K562 (cell line): ENCODE measurements at regions not wholly inside any gene's neighbourhood (a gene's known extent, or its start where the extent isn't known, plus 50 kb on each side); places are given as distances from the start of the nearest gene placed in this dataset.

Experiments used
- ATAC-seq: fragments of 200-7000 bp; cut with Tn5 transposase; 3 replicates; pipeline ENCODE4 v1.9.1; 2020; ENCODE audit warnings: moderate library complexity
- BruUV-seq: library from RNA; stranded (reverse); fragments of 400-500 nt; replicated peaks from 2 replicates; lab custom pipeline; 2021; lab: Mats Ljungman, UMichigan
- CTCF ChIA-PET: fragments of 300-600 bp; formaldehyde crosslinking; extraction: SDS; loops from one replicate; lab custom pipeline; 2021; ENCODE audit warnings: low intra/inter-chr PET ratio; lab: Yijun Ruan, JAX
- POLR2A ChIA-PET: fragments of 300-600, 350-650 bp; sonication (Branson Sonifier 250); formaldehyde crosslinking; extraction: SDS; loops from one replicate; lab custom pipeline; 2021; ENCODE audit warnings: antibody characterized with exemption, inconsistent platforms; lab: Yijun Ruan, JAX
- DNase-seq, 4 experiments: peaks; one replicate each; pipeline versions ENCODE4 v3.0.0 to v3.0.0-alpha.2; 2011 to 2018; ENCODE audit warnings: low spot score in 3 of 4, mixed read lengths in 3 of 4; ENCODE audit errors: extremely low read depth in 1 of 4
- FAIRE-seq: peaks from 2 replicates; lab custom pipeline; 2011; peaks lifted over from hg19 to GRCh38; lab: Jason Lieb, UNC
- H2AFZ ChIP-seq: 2 replicates; pipeline ENCODE4 v1.6.0; 2011; ENCODE audit warnings: low read depth, low read length, control low read depth, inconsistent platforms
- H3K27ac ChIP-seq: fragments of 200-600 bp; 3 replicates; pipeline ENCODE4 v1.8.0; 2011; ENCODE audit warnings: low read depth, mild to moderate bottlenecking, control low read depth, inconsistent platforms, low read length, moderate library complexity, mixed read lengths; ENCODE audit errors: extremely low read depth
- H3K27me3 ChIP-seq, 2 experiments: fragments of 300-600 bp in 1 of 2; 2 replicates in 1 of 2; 3 replicates in 1 of 2; pipeline versions ENCODE4 v1.6.0 to v1.8.0; 2011; ENCODE audit warnings: inconsistent platforms in 2 of 2, low read length in 2 of 2, mild to moderate bottlenecking in 1 of 2, mixed read lengths in 1 of 2, moderate library complexity in 1 of 2; ENCODE audit not compliant: control insufficient read depth in 2 of 2, insufficient read depth in 2 of 2
- H3K36me3 ChIP-seq: fragments of 300-600 bp; 3 replicates; pipeline ENCODE4 v1.8.0; 2011; ENCODE audit warnings: mild to moderate bottlenecking, low read length, inconsistent platforms; ENCODE audit not compliant: control insufficient read depth, insufficient read depth
- H3K4me1 ChIP-seq, 2 experiments: fragments of 200-600 bp in 1 of 2; replicated peaks in 1 of 2; 2 replicates in 1 of 2; 3 replicates in 1 of 2; pipeline versions ENCODE4 v1.5.1 to v1.8.0; 2011; ENCODE audit warnings: inconsistent platforms in 2 of 2, low read length in 2 of 2, mild to moderate bottlenecking in 1 of 2, mixed read lengths in 1 of 2, moderate library complexity in 1 of 2; ENCODE audit not compliant: control insufficient read depth in 2 of 2, insufficient read depth in 2 of 2
- H3K4me2 ChIP-seq: 2 replicates; pipeline ENCODE4 v1.6.1; 2011; ENCODE audit warnings: low read length, control low read depth, inconsistent platforms, mixed read lengths; ENCODE audit not compliant: insufficient read depth
- H3K4me3 ChIP-seq: fragments of 200-600 bp; sonication (generic), shearing (Covaris generic); 2 replicates; pipeline ENCODE4 v1.5.1; 2016; ENCODE audit warnings: control low read depth, inconsistent platforms
- H3K79me2 ChIP-seq: fragments of 200-600 bp; 3 replicates; pipeline ENCODE4 v1.8.0; 2011; ENCODE audit warnings: low read length, inconsistent platforms; ENCODE audit not compliant: control insufficient read depth, insufficient read depth
- H3K9ac ChIP-seq, 2 experiments: 2 replicates each; pipeline versions ENCODE4 v1.6.0 to v1.6.1; 2011; ENCODE audit warnings: low read depth in 2 of 2, low read length in 2 of 2, control low read depth in 1 of 2, inconsistent platforms in 1 of 2, mild to moderate bottlenecking in 1 of 2, mixed read lengths in 1 of 2; ENCODE audit not compliant: insufficient read depth in 1 of 2
- H3K9me1 ChIP-seq: one replicate; pipeline ENCODE4 v1.6.0; 2011; ENCODE audit warnings: inconsistent platforms, mild to moderate bottlenecking, low read length, moderate library complexity; ENCODE audit not compliant: control insufficient read depth, insufficient read depth
- H3K9me3 ChIP-seq: replicated peaks from 2 replicates; pipeline ENCODE4 v1.5.1; 2011; ENCODE audit warnings: low read depth, low read length, inconsistent platforms; ENCODE audit not compliant: control insufficient read depth, insufficient read depth
- H4K20me1 ChIP-seq: replicated peaks from 2 replicates; pipeline ENCODE4 v1.6.1; 2011; ENCODE audit warnings: low read length, inconsistent platforms, mixed read lengths; ENCODE audit not compliant: control insufficient read depth, insufficient read depth
- ATF1 ChIP-seq, 2 experiments: fragments of 450-650 bp in 1 of 2; IDR thresholded peaks; 2 replicates each; pipeline ENCODE4 v1.6.1; 2016; ENCODE audit warnings: missing compliant biosample characterization in 1 of 2, missing genetic modification characterization in 1 of 2
- CBFA2T2 ChIP-seq: fragments of 450-650 bp; conservative IDR thresholded peaks from 2 replicates; pipeline ENCODE4 v1.6.1; 2017; ENCODE audit warnings: mild to moderate bottlenecking
- MAFK ChIP-seq: IDR thresholded peaks from 2 replicates; pipeline ENCODE4 v1.6.1; 2011; ENCODE audit warnings: low read length, improper control_type of control experiment
- MYC ChIP-seq, 2 experiments: fragments of 250-450 bp in 1 of 2; sonication (Bioruptor Pico) in 1 of 2; IDR thresholded peaks; 2 replicates each; pipeline versions ENCODE4 v1.5.1 to v1.6.1; 2012 to 2021; ENCODE audit warnings: low read depth in 2 of 2, borderline replicate concordance in 1 of 2, improper control_type of control experiment in 1 of 2, low read length in 1 of 2, mild to moderate bottlenecking in 1 of 2, moderate library complexity in 1 of 2
- RBM22 ChIP-seq: fragments of 200-400 bp; formaldehyde crosslinking; IDR thresholded peaks from 2 replicates; pipeline ENCODE4 v1.6.1; 2018; ENCODE audit warnings: low read length, low read depth; ENCODE audit not compliant: poor library complexity, severe bottlenecking
- RBM25 ChIP-seq: fragments of 200-400 bp; formaldehyde crosslinking; IDR thresholded peaks from 2 replicates; pipeline ENCODE4 v1.6.1; 2018; ENCODE audit warnings: low read length, low read depth, moderate library complexity; ENCODE audit not compliant: severe bottlenecking
- TAF7 ChIP-seq: fragments of 450-650 bp; IDR thresholded peaks from 2 replicates; pipeline ENCODE4 v1.6.1; 2016; ENCODE audit warnings: missing genetic modification characterization, missing compliant biosample characterization
- ZNF134 ChIP-seq: fragments of 250-450 bp; sonication (Bioruptor Pico); conservative IDR thresholded peaks from 2 replicates; pipeline ENCODE4 v1.4.0; 2020
- ZNF23 ChIP-seq: fragments of 250-450 bp; sonication (Bioruptor Pico); IDR thresholded peaks from 2 replicates; pipeline ENCODE4 v1.4.0; 2020; ENCODE audit warnings: mild to moderate bottlenecking
- ZNF586 ChIP-seq: fragments of 450-650 bp; formaldehyde crosslinking; conservative IDR thresholded peaks from 2 replicates; pipeline ENCODE4 v1.4.0; 2020; ENCODE audit warnings: mild to moderate bottlenecking, moderate library complexity
- WGBS: fragments of 100-300 bp; shearing (Covaris generic); methylation state at CpG from one replicate; pipeline ENCODE4 v1.1.6; 2016; ENCODE audit warnings: low coverage, mixed read lengths; ENCODE audit not compliant: insufficient coverage; ENCODE audit errors: missing lambda C conversion rate; 5-methylcytosine and 5-hydroxymethylcytosine counted together
- in situ Hi-C: fragments of 300-500 bp; cut with MboI; formaldehyde crosslinking; loops from 4 replicates; pipeline ENCODE4 v1.15.0; 2018; ENCODE audit warnings: inconsistent platforms, mixed read lengths
- intact Hi-C: fragments of 100-400 bp; cut with micrococcal nuclease; formaldehyde crosslinking; loops from 2 replicates; pipeline ENCODE4 v1.14.2; 2022
- TF ChIP-seq, protein P1 (sequence below): sonication (generic); formaldehyde crosslinking; IDR thresholded peaks from 2 replicates; pipeline ENCODE4 v1.8.1; 2023; ENCODE audit warnings: mild to moderate bottlenecking, missing genetic modification reagents
- TF ChIP-seq, protein P2 (sequence below): fragments of 450-650 bp; formaldehyde crosslinking; IDR thresholded peaks from 2 replicates; pipeline ENCODE4 v1.4.0; 2022; ENCODE audit warnings: missing genetic modification characterization
- TF ChIP-seq, protein P3 (sequence below): IDR thresholded peaks from 2 replicates; pipeline ENCODE4 v1.6.1; 2011; ENCODE audit warnings: borderline replicate concordance, low read depth, mild to moderate bottlenecking, moderate library complexity, low read length; ENCODE audit not compliant: insufficient read depth, poor library complexity, severe bottlenecking
- TF ChIP-seq, protein P4 (sequence below): fragments of 250-450 bp; sonication (Bioruptor Pico); IDR thresholded peaks from 2 replicates; pipeline ENCODE4 v1.5.0; 2021; ENCODE audit warnings: mild to moderate bottlenecking, borderline replicate concordance

DNA sequence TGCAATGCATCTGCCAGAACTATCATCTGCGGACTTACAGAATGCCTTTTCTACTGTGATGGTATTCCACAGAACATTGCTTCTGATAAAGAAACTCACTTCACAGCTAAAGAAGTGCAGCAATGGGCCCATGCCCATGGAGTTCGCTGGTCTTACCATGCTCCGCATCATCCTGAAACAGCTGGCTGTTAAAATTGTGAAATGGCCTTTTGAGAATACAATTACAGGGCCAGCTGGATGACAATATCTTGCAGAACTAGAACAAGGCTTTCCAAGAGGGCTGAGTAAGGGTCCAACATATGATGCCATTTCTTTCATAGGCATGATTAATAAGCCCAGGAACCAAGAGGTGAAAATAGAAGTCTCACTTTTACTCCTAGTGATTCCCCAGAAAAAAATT, 104.1 kb upstream of the ADCY1 start:
- no TSS peak for BruUV-seq
- ChIA-PET CTCF (no interaction called here), POLR2A (no interaction called here)
- in situ Hi-C loops, result no loop called here
- Histone ChIP-seq H3K9me3 (no peaks in the 10 kb centered on the region), H3K79me2 (no peaks in the 10 kb centered on the region), H3K4me3 (no peak overlapping the region), H3K27ac (no peak overlapping the region), H3K27me3 (no peaks in the 10 kb centered on the region), H3K9ac (no peak overlapping the region), H2AFZ (no peak overlapping the region), H4K20me1 (no peaks in the 10 kb centered on the region), H3K9me1 (no peaks in the 10 kb centered on the region), H3K4me2 (no peak overlapping the region), H3K36me3 (no peaks in the 10 kb centered on the region), H3K4me1 (no peaks in the 10 kb centered on the region)
- intact Hi-C loops, result no loop called here
- ATAC-seq, result no peak
- no peak for DNase-seq
- no peak for FAIRE-seq
- 3% methylated on average over 3 of the region's 3 CpGs for WGBS
- TF ChIP-seq, protein P1, sequence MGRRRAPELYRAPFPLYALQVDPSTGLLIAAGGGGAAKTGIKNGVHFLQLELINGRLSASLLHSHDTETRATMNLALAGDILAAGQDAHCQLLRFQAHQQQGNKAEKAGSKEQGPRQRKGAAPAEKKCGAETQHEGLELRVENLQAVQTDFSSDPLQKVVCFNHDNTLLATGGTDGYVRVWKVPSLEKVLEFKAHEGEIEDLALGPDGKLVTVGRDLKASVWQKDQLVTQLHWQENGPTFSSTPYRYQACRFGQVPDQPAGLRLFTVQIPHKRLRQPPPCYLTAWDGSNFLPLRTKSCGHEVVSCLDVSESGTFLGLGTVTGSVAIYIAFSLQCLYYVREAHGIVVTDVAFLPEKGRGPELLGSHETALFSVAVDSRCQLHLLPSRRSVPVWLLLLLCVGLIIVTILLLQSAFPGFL (CRISPR knock-in tag), result no peak
- no peak for TF ChIP-seq CBFA2T2
- TF ChIP-seq ZNF134 (CRISPR knock-in tag), result no peak
- no peak for TF ChIP-seq RBM25
- no peak for TF ChIP-seq ZNF586 (CRISPR knock-in tag)
- no peak for TF ChIP-seq TAF7 (tag)
- TF ChIP-seq ATF1 (CRISPR knock-in tag; IDR thresholded peaks at IDR 0.05), result no peak
- TF ChIP-seq ATF1 (tag; IDR thresholded peaks at IDR 0.05), result no peak
- TF ChIP-seq, protein P2, sequence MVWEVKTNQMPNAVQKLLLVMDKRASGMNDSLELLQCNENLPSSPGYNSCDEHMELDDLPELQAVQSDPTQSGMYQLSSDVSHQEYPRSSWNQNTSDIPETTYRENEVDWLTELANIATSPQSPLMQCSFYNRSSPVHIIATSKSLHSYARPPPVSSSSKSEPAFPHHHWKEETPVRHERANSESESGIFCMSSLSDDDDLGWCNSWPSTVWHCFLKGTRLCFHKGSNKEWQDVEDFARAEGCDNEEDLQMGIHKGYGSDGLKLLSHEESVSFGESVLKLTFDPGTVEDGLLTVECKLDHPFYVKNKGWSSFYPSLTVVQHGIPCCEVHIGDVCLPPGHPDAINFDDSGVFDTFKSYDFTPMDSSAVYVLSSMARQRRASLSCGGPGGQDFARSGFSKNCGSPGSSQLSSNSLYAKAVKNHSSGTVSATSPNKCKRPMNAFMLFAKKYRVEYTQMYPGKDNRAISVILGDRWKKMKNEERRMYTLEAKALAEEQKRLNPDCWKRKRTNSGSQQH (CRISPR knock-in tag), result no peak
- TF ChIP-seq, protein P3, sequence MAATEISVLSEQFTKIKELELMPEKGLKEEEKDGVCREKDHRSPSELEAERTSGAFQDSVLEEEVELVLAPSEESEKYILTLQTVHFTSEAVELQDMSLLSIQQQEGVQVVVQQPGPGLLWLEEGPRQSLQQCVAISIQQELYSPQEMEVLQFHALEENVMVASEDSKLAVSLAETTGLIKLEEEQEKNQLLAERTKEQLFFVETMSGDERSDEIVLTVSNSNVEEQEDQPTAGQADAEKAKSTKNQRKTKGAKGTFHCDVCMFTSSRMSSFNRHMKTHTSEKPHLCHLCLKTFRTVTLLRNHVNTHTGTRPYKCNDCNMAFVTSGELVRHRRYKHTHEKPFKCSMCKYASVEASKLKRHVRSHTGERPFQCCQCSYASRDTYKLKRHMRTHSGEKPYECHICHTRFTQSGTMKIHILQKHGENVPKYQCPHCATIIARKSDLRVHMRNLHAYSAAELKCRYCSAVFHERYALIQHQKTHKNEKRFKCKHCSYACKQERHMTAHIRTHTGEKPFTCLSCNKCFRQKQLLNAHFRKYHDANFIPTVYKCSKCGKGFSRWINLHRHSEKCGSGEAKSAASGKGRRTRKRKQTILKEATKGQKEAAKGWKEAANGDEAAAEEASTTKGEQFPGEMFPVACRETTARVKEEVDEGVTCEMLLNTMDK, result no peak
- TF ChIP-seq, protein P4, sequence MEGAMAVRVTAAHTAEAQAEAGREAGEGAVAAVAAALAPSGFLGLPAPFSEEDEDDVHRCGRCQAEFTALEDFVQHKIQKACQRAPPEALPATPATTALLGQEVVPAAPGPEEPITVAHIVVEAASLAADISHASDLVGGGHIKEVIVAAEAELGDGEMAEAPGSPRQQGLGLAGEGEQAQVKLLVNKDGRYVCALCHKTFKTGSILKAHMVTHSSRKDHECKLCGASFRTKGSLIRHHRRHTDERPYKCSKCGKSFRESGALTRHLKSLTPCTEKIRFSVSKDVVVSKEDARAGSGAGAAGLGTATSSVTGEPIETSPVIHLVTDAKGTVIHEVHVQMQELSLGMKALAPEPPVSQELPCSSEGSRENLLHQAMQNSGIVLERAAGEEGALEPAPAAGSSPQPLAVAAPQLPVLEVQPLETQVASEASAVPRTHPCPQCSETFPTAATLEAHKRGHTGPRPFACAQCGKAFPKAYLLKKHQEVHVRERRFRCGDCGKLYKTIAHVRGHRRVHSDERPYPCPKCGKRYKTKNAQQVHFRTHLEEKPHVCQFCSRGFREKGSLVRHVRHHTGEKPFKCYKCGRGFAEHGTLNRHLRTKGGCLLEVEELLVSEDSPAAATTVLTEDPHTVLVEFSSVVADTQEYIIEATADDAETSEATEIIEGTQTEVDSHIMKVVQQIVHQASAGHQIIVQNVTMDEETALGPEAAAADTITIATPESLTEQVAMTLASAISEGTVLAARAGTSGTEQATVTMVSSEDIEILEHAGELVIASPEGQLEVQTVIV (CRISPR knock-in tag), result no peak
- no peak for TF ChIP-seq ZNF23 (CRISPR knock-in tag)
- no peak for TF ChIP-seq MYC (IDR thresholded peaks at IDR 0.05; ENCODE audit: low read depth, low read length)
- TF ChIP-seq MYC (CRISPR knock-in tag; IDR thresholded peaks at IDR 0.05; ENCODE audit: borderline replicate concordance, low read depth), result no peak
- TF ChIP-seq RBM22, result no peak
- no peak for TF ChIP-seq MAFK
